ENCODE measurements at regions not wholly inside any gene's neighbourhood (a gene's known extent, or its start where the extent isn't known, plus 50 kb on each side); places are given as distances from the start of the nearest gene placed in this dataset.

DNA sequence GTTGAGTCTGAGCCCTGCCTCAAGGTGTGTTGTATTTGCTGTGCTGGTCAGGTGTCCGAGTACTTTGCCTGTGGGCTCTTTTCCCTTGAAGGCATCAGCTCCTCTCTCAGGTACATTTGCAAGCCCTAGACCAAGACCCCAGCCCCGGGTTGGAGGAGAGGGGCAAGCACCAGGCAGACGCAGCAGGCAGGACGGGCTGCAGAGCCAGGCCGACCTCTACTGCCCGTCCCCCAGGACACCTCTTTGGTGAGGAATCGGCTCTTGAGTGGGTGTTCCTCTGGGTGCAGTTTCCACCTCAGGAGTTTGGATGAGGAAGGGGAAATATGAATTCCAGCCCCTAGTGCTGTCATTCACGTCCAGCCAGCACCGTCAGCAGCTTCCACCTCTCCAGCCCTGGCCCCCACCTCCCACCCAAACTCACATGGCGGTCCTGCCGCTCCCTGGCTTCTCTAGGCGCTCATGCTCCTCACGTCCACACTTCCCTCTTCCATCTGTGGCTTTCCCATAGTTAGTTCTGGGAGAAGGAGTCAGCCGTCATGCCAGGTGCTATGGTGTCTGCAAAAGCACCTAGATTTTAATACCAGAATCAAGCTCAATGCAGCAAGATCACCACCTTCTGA is 183.9 kb downstream of the DLL1 start:
- DNase-seq (ENCODE audit: insufficient read length, low spot score) (no peak), FAIRE-seq (no peak)
- no peak for TF ChIP-seq CTCF (IDR thresholded peaks at IDR 0.05; ENCODE audit: insufficient read depth, missing control alignments)

DNA sequence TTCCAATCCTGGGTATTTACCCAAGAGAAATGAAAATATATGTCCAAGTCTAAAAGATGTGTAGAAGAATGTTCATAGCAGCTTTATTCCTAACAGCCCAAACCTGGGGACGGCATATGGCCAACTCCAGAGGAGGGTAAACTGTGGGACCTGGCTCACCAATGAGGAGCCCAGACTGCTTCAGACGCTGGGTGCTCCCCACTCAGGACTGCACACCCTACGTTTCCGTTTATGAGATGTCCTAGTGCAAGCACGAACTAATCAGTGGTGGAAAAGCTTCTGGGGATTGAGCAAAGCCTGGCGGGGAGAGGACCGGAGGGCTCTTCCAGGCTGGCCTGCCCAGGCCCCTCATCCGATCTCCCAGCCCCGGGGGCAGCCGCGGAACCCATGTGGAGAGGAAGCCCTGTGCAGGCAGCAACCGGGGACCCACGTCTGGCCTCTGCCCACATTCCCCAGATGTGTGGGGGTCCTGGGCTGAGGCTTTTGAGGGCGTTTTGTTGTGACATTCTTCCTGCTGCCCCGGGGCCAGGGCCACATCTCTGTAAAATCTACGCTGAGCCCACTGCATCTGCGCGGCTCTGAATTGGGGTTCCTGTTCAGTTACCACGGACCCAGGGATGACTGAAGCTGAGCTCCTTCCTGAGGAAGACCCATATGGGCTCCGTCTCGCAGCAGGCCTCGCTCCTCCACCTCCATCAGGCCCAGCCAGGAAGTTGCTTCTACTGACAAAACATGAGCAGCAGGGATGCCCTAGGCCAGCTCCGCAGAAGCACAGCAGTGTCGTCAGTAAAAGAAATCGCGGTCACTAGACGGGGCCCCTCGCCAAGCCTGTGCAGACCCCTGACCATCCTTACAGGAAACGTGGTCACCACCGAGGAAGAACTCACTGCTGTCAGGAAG is 188.0 kb downstream of the DLL1 start:
- TF ChIP-seq CTCF (IDR thresholded peaks at IDR 0.05; ENCODE audit: insufficient read depth, missing control alignments) = no peak
- no peak for DNase-seq (ENCODE audit: insufficient read length, low spot score)
- FAIRE-seq = no peak

DNA sequence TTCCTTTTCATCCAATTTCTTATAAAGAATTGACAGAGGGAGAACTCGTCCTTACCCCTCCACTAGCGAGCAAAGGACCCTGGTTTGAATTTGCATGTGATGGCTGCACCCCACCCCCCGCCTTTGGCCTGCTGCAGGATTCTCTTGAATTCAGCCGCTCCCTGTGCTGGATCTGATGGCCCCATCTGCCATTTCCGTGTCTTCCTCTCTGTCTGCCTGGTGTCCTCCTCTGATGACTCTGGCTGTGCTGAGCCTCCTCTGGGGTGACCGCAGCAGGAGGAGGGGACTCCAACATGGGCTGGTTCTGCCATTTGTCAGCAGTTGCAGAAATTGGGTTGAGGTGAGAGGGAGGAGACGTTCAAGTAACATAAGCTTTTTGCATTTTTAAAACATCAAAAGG is 188.8 kb downstream of the DLL1 start:
- TF ChIP-seq CTCF (IDR thresholded peaks at IDR 0.05; ENCODE audit: insufficient read depth, missing control alignments) = no peak
- no peak for DNase-seq (ENCODE audit: insufficient read length, low spot score)
- FAIRE-seq = no peak

DNA sequence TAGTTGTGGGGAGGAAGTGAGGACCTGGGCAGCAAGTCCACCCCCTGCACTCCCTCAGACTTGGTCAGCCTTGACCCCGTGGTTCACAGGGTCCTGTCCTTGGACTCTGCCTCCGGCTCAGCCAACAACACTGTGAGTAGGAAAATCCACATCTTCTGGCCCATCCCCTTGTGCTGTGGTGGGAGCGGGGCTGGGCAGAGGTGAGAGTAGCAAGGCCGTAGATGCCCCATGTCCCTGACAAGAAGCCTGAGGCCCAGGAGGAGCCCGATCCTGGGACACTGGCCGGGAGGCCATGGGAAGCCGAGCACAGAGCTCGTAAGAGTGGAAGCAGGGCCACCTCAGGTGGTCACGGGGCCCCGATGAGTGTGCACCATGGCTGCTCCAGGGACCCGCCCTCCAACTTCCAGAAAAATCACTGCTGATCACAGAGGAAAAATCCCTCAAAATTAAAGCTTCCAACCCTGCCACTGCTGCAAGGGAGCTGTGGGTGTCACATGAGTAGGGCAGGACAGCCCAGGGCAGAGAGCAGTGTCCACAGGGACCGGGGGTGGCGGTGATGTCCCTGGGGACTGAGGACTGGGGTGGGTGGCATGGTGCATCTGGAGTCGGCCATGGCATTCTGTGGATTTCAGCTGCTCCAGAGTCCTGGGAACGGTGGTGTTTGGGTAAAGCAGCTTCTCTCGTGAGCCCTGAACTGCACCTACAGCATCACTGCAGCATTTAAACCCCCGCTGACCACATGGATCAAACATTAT is 189.4 kb downstream of the DLL1 start:
- DNase-seq (ENCODE audit: insufficient read length, low spot score) (no peak), FAIRE-seq (no peak)
- no peak for TF ChIP-seq CTCF (IDR thresholded peaks at IDR 0.05; ENCODE audit: insufficient read depth, missing control alignments)

GRCh38 chr6:170100046-170100445 is 190.8 kb downstream of the DLL1 start:
- FAIRE-seq = no peak
- no peak for TF ChIP-seq CTCF (IDR thresholded peaks at IDR 0.05; ENCODE audit: insufficient read depth, missing control alignments)
- no peak for DNase-seq (ENCODE audit: insufficient read length, low spot score)

DNA sequence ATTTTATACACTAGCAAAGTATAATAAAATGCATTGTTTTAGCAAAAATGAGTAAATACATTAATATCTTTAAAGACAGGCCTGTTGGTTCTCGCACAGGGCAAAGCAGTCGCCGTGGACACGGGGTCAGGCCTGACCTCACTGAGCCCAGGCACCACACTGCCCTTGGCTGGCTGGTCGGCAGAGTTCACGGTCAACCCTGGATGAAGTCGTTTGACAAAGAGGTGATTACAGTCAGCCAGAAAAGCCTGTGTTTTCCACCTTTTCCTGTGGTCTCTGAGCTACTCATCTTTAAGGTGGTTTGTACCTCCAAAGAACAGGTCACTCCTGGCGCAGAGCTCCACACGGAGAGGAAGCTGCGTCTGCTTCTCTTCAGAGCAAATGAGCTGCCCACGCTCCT is 191.5 kb downstream of the DLL1 start:
- no peak for TF ChIP-seq CTCF (IDR thresholded peaks at IDR 0.05; ENCODE audit: insufficient read depth, missing control alignments)
- FAIRE-seq = no peak
- DNase-seq (ENCODE audit: insufficient read length, low spot score) = no peak
